Heart right ventricle (tissue), 16 donors: ENCODE measurements at regions not wholly inside any gene's neighbourhood (a gene's known extent, or its start where the extent isn't known, plus 50 kb on each side); places are given as distances from the start of the nearest gene placed in this dataset.

Experiments used
- ATAC-seq, 8 donors: fragments of 200-7000 bp; cut with Tn5 transposase; one replicate each; pipeline ENCODE4 v1.9.1; 2020; ENCODE audit warnings: mild to moderate bottlenecking in 8 of 8, moderate library complexity in 8 of 8, moderate number of reproducible peaks in 1 of 8
- DNase-seq, 2 donors: peaks; one replicate each; pipeline ENCODE4 v3.0.0-alpha.2; 2020
- H3K27ac ChIP-seq, 10 donors: fragments of 200-600 bp; sonication (generic) in 2 of 10; one replicate each; pipeline versions ENCODE4 v1.5.0 to v1.8.0; 2020 to 2022; ENCODE audit warnings: mild to moderate bottlenecking in 3 of 10
- H3K27me3 ChIP-seq, 7 donors: fragments of 200-600 bp; one replicate each; pipeline ENCODE4 v1.8.0; 2021 to 2022; ENCODE audit warnings: mild to moderate bottlenecking in 2 of 7
- H3K36me3 ChIP-seq, 9 donors: fragments of 200-600 bp; sonication (generic) in 1 of 9; one replicate each; pipeline versions ENCODE4 v1.5.0 to v1.8.0; 2020 to 2022; ENCODE audit warnings: mild to moderate bottlenecking in 2 of 9
- H3K4me1 ChIP-seq, 9 donors: fragments of 200-600 bp; sonication (generic) in 1 of 9; one replicate each; pipeline versions ENCODE4 v1.5.0 to v1.8.0; 2020 to 2022; ENCODE audit warnings: mild to moderate bottlenecking in 4 of 9
- H3K4me3 ChIP-seq, 10 donors: fragments of 200-600 bp; sonication (generic) in 2 of 10; one replicate each; pipeline versions ENCODE4 v1.5.0 to v1.8.0; 2020 to 2022; ENCODE audit warnings: mild to moderate bottlenecking in 7 of 10, moderate library complexity in 2 of 10
- H3K9me3 ChIP-seq, 11 donors: fragments of 200-600 bp in 10 of 11; sonication (generic) in 2 of 11; one replicate each; pipeline versions ENCODE4 v1.5.0 to v1.8.0; 2013 to 2022; ENCODE audit warnings: mild to moderate bottlenecking in 2 of 11, control low read depth in 1 of 11, moderate library complexity in 1 of 11
- WGBS, 2 donors: extraction: QIAGEN DNeasy Blood & Tissue Kit; methylation state at CpG; one replicate each; pipeline ENCODE4 v1.1.7; 2013; ENCODE audit warnings: inconsistent platforms in 1 of 2; 5-methylcytosine and 5-hydroxymethylcytosine counted together
- intact Hi-C, 10 donors: fragments of 100-400 bp; cut with DNase I; formaldehyde crosslinking; loops; one replicate each; pipeline versions ENCODE4 v1.11.1 to v1.14.2; 2022
- TF ChIP-seq, protein P1 (sequence below), 9 donors: fragments of 200-600 bp; sonication (generic) in 2 of 9; IDR thresholded peaks; one replicate each; pipeline versions ENCODE4 v1.5.0 to v1.8.0; 2021 to 2022; ENCODE audit warnings: antibody characterized with exemption in 9 of 9, mild to moderate bottlenecking in 5 of 9, moderate library complexity in 1 of 9
- donor health status: Arrhythmogenic right ventricular cardiomyopathy.
- donor health status: ischemic (EF 13 %, LVEDD 7.1; RV severe dilation, severe dysfunction).
- donor health status: healthy with polysubstance abuse.
- donor health status: DM: no; HTN: yes; CAD: no.
- donor health status: DM: no; HTN: no; CAD: no.
- donor health status: ischemic (EF 25% LVEDD 6.9; RV normal size, moderate dysfunction).
- donor health status: ischemic (EF 25% LVEDD 5.7; RV mildly dilated, moderate dysfunction).
- donor health status: healthy.
- donor health status: DM: yes; HTN: yes; CAD: no.
- donor health status: Ischemic cardiomyopathy.
- donor health status: ischemic (EF 35%, LVEDD 5.7; RV mildly dilated, moderate dysfunction).
- donor health status: nonischemic (EF 11% LVEDD 7.7; RV severe dilation, severe dysfunction).
- donor health status: DM: yes; HTN: yes; CAD: no.
- donor health status: PGD.
- donor health status: ischemic (EF 29% LVEDD 5.4; RV normal size, mild dysfunction).
- donor health status: nonischemic (EF 23%, LVEDD 6.1; RV moderate dilation, normal function).

DNA sequence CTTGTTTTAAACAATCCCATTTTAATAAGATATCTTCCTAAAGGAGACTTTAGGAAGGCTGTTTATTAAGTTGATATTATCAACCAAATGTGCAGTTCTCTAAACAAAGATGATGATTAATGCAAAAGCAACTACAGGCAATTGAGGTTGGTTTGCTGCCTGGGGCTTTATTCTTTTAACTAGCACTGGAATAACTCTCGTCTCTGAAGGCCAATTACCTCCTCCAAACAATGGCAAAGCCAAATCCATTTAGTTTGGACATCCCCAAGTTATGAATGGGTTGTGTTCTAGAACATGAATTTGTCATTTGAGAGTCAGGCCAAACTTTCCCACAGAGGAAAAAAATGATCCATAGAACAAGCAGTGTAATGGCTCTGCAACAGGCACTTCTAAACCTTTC lies 114.1 kb downstream of the SLC16A9 start:
- 48 to 68% methylated on average over 1 of the region's 1 CpG for WGBS, 2 donors
- ATAC-seq = no peak
- intact Hi-C loops = no loop called here

DNA sequence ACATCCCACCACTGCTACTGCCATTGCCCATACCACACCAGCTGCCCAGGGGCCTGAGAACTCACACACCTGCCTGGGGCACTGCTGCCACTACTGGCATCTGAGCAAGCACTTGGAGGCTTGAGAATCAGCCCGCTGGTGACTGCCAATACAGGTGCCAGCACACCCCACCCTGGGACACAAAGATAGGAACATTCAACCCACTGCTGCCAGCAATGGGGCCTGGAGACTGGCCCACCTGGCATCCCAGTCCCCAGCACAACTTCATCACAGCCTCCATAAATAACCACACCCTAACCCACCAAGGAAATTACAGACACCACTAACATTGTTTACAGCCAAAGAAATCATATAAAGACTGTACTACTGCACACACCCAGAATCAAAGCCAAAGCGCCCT lies 115.9 kb downstream of the SLC16A9 start:
- Histone ChIP-seq H3K9me3 (no peaks in the 10 kb centered on the region), H3K27ac (no peak overlapping the region), H3K4me3 (no peak overlapping the region), H3K4me1 (no peaks in the 10 kb centered on the region), H3K27me3 (no peaks in the 10 kb centered on the region), H3K36me3 (no peaks in the 10 kb centered on the region)
- 93 to 97% methylated on average over 2 of the region's 2 CpGs for WGBS, 2 donors
- DNase-seq (no peak), ATAC-seq (no peak)
- intact Hi-C loops = no loop called here
- TF ChIP-seq, protein P1, sequence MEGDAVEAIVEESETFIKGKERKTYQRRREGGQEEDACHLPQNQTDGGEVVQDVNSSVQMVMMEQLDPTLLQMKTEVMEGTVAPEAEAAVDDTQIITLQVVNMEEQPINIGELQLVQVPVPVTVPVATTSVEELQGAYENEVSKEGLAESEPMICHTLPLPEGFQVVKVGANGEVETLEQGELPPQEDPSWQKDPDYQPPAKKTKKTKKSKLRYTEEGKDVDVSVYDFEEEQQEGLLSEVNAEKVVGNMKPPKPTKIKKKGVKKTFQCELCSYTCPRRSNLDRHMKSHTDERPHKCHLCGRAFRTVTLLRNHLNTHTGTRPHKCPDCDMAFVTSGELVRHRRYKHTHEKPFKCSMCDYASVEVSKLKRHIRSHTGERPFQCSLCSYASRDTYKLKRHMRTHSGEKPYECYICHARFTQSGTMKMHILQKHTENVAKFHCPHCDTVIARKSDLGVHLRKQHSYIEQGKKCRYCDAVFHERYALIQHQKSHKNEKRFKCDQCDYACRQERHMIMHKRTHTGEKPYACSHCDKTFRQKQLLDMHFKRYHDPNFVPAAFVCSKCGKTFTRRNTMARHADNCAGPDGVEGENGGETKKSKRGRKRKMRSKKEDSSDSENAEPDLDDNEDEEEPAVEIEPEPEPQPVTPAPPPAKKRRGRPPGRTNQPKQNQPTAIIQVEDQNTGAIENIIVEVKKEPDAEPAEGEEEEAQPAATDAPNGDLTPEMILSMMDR (IDR thresholded peaks at IDR 0.05) = no peak

More for the DNA sequence above, 114.1 kb downstream of the SLC16A9 start:
- H3K9me3 ChIP-seq = no peaks in the 10 kb centered on the region
- no peaks in the 10 kb centered on the region for H3K36me3 ChIP-seq
- no peaks in the 10 kb centered on the region for H3K27me3 ChIP-seq
- TF ChIP-seq, protein P1 (IDR thresholded peaks at IDR 0.05) = no peak
- no peak overlapping the region for H3K27ac ChIP-seq
- DNase-seq = no peak
- H3K4me1 ChIP-seq = no peaks in the 10 kb centered on the region
- no peak overlapping the region for H3K4me3 ChIP-seq

DNA sequence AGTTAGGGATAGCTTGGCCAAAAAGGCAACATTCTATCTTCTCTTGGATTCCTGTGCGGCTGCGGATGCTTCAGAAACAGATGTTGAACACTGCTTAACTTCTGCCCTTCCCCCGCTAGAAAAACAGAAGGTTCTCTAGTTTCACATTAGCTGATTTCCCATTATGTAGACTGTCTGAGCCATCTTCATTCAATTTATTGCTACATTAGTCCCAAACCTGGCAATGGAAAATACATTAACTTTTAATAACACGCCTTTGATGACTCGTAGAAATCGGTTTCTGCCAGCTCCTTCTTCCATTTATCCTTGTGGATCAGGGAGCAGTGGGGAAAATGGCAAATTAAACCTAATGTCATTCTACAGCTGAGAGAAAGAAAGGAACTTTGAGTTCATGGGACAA lies 119.9 kb downstream of the SLC16A9 start:
- DNase-seq (no peak), ATAC-seq (no peak)
- no peak overlapping the region for H3K4me3 ChIP-seq
- TF ChIP-seq, protein P1 (IDR thresholded peaks at IDR 0.05) = no peak
- H3K27me3 ChIP-seq = no peaks in the 10 kb centered on the region
- no peak overlapping the region for H3K27ac ChIP-seq
- H3K9me3 ChIP-seq = no peaks in the 10 kb centered on the region
- intact Hi-C loops = loop anchor here in 2 of 10 donors (10.0 kb wide), 1 partner anchor 345 kb away; no protein-coding TSS in a partner anchor
- H3K4me1 ChIP-seq = no peaks in the 10 kb centered on the region
- H3K36me3 ChIP-seq = no peaks in the 10 kb centered on the region
- WGBS, 2 donors = 79% methylated on average over 6 of the region's 6 CpGs

DNA sequence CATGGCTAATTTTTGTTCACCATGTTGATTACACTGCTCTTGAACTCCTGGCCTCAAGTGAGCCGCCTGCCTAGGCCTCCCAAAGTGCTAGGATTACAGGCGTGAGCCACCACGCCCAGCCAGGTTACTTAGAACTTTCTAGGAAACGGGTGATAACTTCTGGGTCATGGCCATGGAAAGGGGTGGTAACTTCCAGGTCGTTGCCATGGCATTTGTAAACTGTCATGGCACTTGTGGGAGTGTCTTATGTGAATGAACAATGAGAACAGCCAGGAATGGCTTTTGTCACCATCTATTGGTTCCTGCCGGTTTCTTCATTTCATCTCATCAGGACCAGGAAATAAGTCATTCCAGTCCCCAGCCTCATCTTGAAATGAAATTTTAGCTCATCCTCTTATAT lies 120.9 kb downstream of the SLC16A9 start:
- TF ChIP-seq, protein P1 (IDR thresholded peaks at IDR 0.05) = no peak
- H3K4me1 ChIP-seq = no peaks in the 10 kb centered on the region
- ATAC-seq (no peak), DNase-seq (no peak)
- no peaks in the 10 kb centered on the region for H3K36me3 ChIP-seq
- intact Hi-C loops = loop anchor here in 2 of 10 donors (10.0 kb wide), 1 partner anchor 344 kb away; no protein-coding TSS in a partner anchor
- H3K27ac ChIP-seq = no peak overlapping the region
- H3K4me3 ChIP-seq = no peak overlapping the region
- H3K9me3 ChIP-seq = no peaks in the 10 kb centered on the region
- H3K27me3 ChIP-seq = no peaks in the 10 kb centered on the region
- WGBS, 2 donors = 73% methylated on average over 6 of the region's 6 CpGs
